HS-5 (cell line): ENCODE measurements at regions not wholly inside any gene's neighbourhood (a gene's known extent, or its start where the extent isn't known, plus 50 kb on each side); places are given as distances from the start of the nearest gene placed in this dataset.
A peak's percentile ranks its signal among the peaks of the same experiment; 100 is the strongest.

ENCODE experiments used
- DNase-seq: peaks from one replicate; pipeline ENCODE4 v3.0.0-alpha.2; 2012; ENCODE audit warnings: low read depth

- no peak for DNase-seq
Observed at GRCh38 chr13:33467556-33467955, 182.0 kb upstream of the STARD13 start.

GRCh38 chr13:33471204-33471603 is 185.6 kb upstream of the STARD13 start:
- no peak for DNase-seq

GRCh38 chr13:33472446-33472845 is 186.9 kb upstream of the STARD13 start:
- no peak for DNase-seq

GRCh38 chr13:33479105-33479504 is 193.6 kb upstream of the STARD13 start:
- no peak for DNase-seq

GRCh38 chr13:33480561-33480960 is 195.0 kb upstream of the STARD13 start:
- no peak for DNase-seq

GRCh38 chr13:33483471-33483870 is 197.9 kb upstream of the STARD13 start:
- DNase-seq = no peak

GRCh38 chr13:33485247-33485646 is 199.7 kb upstream of the STARD13 start:
- no peak for DNase-seq

GRCh38 chr13:33487575-33488243 is 202.2 kb upstream of the STARD13 start:
- DNase-seq = no peak

- no peak for DNase-seq
Observed at GRCh38 chr13:33489563-33489962, 204.0 kb upstream of the STARD13 start.

- no peak for DNase-seq
Observed at GRCh38 chr13:33490461-33491327, 205.1 kb upstream of the STARD13 start.

GRCh38 chr13:33493672-33494365 is 208.3 kb upstream of the STARD13 start:
- no peak for DNase-seq

GRCh38 chr13:33494596-33495204 is 209.1 kb upstream of the STARD13 start:
- peak; percentile 64 for DNase-seq

GRCh38 chr13:33496336-33496735 is 210.8 kb upstream of the STARD13 start:
- no peak for DNase-seq

- no peak for DNase-seq
Observed at GRCh38 chr13:33497146-33497845, 211.7 kb upstream of the STARD13 start.

- DNase-seq = no peak
Observed at GRCh38 chr13:33508060-33508459, 222.5 kb upstream of the STARD13 start.

- DNase-seq = no peak
Observed at GRCh38 chr13:33509642-33510229, 224.2 kb upstream of the STARD13 start.

GRCh38 chr13:33510350-33510970 is 224.9 kb upstream of the STARD13 start:
- DNase-seq = no peak

- no peak for DNase-seq
Observed at GRCh38 chr13:33512880-33513554, 227.5 kb upstream of the STARD13 start.

GRCh38 chr13:33514362-33514761 is 228.8 kb upstream of the STARD13 start:
- no peak for DNase-seq

GRCh38 chr13:33515146-33515545 is 229.6 kb upstream of the STARD13 start:
- DNase-seq = no peak
